ENCODE measurements at regions not wholly inside any gene's neighbourhood (a gene's known extent, or its start where the extent isn't known, plus 50 kb on each side); places are given as distances from the start of the nearest gene placed in this dataset.

DNA sequence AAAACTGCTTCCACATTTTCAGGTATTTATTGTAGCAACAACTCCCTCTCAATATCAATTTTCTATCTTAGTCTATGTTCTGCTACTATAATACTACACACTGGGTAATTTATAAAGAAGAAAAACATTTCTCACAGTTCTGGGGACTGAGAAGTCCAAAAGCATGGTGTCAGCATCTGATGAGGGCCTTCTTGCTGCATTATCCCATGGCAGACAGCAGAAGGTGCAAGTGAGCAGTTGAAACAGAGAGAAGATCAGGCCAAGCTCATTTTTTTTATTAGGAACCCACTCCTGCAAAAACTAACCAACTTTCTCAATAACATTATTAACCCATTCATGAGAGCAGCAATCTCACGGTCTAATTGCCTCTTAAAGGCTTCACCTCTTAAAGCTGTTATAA, 376.0 kb downstream of the RAB28 start:
- Histone ChIP-seq H3K9me3 (ENCODE audit: control extremely low read depth in 1 of 3, control insufficient read depth in 2 of 3, insufficient read depth in 1 of 3, low read length in 2 of 3) (peaks cover 0 to 8% (median 0%) of the 10 kb centered on the region in 3 donors), H3K79me2 (ENCODE audit: control insufficient read depth, insufficient read depth, low read length) (no peaks in the 10 kb centered on the region), H3K36me3 (replicated peaks in 1 of 2; ENCODE audit: control extremely low read depth in 1 of 2, control insufficient read depth in 1 of 2, extremely low read depth in 1 of 2, insufficient read depth in 2 of 2, low read length in 1 of 2) (no peaks in the 10 kb centered on the region), H2AFZ (ENCODE audit: insufficient read depth, low read depth, low read length, poor library complexity, severe bottlenecking) (no peak overlapping the region), H3K4me2 (replicated peaks; ENCODE audit: low read depth, low read length, poor library complexity, severe bottlenecking) (no peak overlapping the region), H3K9ac (ENCODE audit: low read length) (no peak overlapping the region), H3K4me1 (ENCODE audit: control insufficient read depth in 2 of 2, insufficient read depth in 2 of 2, low read length in 2 of 2) (no peaks in the 10 kb centered on the region), H4K20me1 (ENCODE audit: control insufficient read depth, insufficient read depth, low read length, poor library complexity, severe bottlenecking) (no peaks in the 10 kb centered on the region), H3K27me3 (replicated peaks in 1 of 4; ENCODE audit: control extremely low read depth in 1 of 4, control insufficient read depth in 3 of 4, insufficient read depth in 4 of 4, low read length in 3 of 4) (no peaks in the 10 kb centered on the region), H3K4me3 (ENCODE audit: control extremely low read depth in 1 of 5, extremely low read depth in 1 of 5, insufficient read depth in 1 of 5, low read depth in 2 of 5, low read length in 4 of 5) (no peak overlapping the region), H3K27ac (ENCODE audit: low read length in 2 of 2) (no peak overlapping the region)
- intact Hi-C loops (cut with micrococcal nuclease) = no loop called here
- TF ChIP-seq, protein P1, sequence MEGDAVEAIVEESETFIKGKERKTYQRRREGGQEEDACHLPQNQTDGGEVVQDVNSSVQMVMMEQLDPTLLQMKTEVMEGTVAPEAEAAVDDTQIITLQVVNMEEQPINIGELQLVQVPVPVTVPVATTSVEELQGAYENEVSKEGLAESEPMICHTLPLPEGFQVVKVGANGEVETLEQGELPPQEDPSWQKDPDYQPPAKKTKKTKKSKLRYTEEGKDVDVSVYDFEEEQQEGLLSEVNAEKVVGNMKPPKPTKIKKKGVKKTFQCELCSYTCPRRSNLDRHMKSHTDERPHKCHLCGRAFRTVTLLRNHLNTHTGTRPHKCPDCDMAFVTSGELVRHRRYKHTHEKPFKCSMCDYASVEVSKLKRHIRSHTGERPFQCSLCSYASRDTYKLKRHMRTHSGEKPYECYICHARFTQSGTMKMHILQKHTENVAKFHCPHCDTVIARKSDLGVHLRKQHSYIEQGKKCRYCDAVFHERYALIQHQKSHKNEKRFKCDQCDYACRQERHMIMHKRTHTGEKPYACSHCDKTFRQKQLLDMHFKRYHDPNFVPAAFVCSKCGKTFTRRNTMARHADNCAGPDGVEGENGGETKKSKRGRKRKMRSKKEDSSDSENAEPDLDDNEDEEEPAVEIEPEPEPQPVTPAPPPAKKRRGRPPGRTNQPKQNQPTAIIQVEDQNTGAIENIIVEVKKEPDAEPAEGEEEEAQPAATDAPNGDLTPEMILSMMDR (IDR thresholded peaks at IDR 0.05) = no peak
- no peak for TF ChIP-seq EZH2 (IDR thresholded peaks at IDR 0.05; ENCODE audit: borderline replicate concordance, insufficient read depth, low read depth, low read length, poor library complexity, severe bottlenecking)
- Mint-ChIP-seq H3K4me3 (no peak overlapping the region), H3K27me3 (no peaks in the 10 kb centered on the region), H3K9me3 (ENCODE audit: insufficient read depth) (peaks cover 16% of the 10 kb centered on the region), H3K27ac (no peak overlapping the region), H3K4me1 (no peaks in the 10 kb centered on the region)
- WGBS (ENCODE audit: insufficient coverage) = no CpG with 5 or more reads among the region's 1 CpG
- CTCF ChIA-PET = interaction anchor here (1.1 kb wide), 1 partner anchor 10 kb away, joined by 3 read pairs; no protein-coding TSS in a partner anchor
- DNase-seq = no peak
- no peak for ATAC-seq (ENCODE audit: low read depth)
- POLR2A ChIA-PET = no interaction called here

DNA sequence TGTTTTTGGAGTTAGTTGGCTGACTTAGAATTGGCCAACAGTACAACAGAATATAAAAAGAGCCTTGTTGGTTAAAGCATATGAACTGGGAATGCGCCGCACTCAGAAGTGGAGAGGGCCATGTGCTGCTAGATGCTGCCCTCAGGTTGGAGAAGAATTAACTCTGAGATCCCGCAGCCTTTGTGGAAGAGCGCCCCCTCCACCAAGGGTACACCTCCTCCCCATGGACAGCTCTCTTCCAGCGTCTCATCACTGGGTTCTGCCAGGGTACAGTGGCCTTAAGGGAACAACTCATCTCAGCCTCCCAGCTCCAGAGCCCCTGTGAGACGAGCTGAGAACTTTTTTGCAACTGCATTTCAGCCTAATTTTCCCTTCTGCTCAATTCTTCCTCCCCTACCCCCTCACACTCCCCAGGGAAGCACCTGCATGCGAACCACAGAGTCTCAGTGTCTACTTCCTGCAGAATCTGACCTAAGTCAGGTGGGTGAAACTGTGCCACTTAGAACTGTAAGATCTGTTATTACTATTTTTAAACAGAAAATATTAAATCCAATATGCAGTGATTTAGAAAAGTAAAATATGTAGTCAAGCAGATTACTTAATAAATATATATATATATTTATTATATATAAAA, 380.6 kb downstream of the RAB28 start:
- ATAC-seq (ENCODE audit: low read depth) = no peak
- no peak overlapping the region for H3K4me3 ChIP-seq (ENCODE audit: control extremely low read depth in 1 of 5, extremely low read depth in 1 of 5, insufficient read depth in 1 of 5, low read depth in 2 of 5, low read length in 4 of 5)
- WGBS (ENCODE audit: insufficient coverage) = 67% methylated on average over 4 of the region's 7 CpGs
- TF ChIP-seq EZH2 (IDR thresholded peaks at IDR 0.05; ENCODE audit: borderline replicate concordance, insufficient read depth, low read depth, low read length, poor library complexity, severe bottlenecking) = no peak
- TF ChIP-seq, protein P1 (IDR thresholded peaks at IDR 0.05) = no peak
- Mint-ChIP-seq H3K27ac (no peak overlapping the region), H3K9me3 (ENCODE audit: insufficient read depth) (peaks cover 10% of the 10 kb centered on the region), H3K4me1 (no peaks in the 10 kb centered on the region), H3K27me3 (no peaks in the 10 kb centered on the region), H3K4me3 (no peak overlapping the region)
- H3K4me2 ChIP-seq (replicated peaks; ENCODE audit: low read depth, low read length, poor library complexity, severe bottlenecking) = no peak overlapping the region
- no peak overlapping the region for H3K9ac ChIP-seq (ENCODE audit: low read length)
- CTCF ChIA-PET = no interaction called here
- no peaks in the 10 kb centered on the region for H3K27me3 ChIP-seq (replicated peaks in 1 of 4; ENCODE audit: control extremely low read depth in 1 of 4, control insufficient read depth in 3 of 4, insufficient read depth in 4 of 4, low read length in 3 of 4)
- no peak overlapping the region for H3K27ac ChIP-seq (ENCODE audit: low read length in 2 of 2)
- POLR2A ChIA-PET = no interaction called here
- H3K4me1 ChIP-seq (ENCODE audit: control insufficient read depth in 2 of 2, insufficient read depth in 2 of 2, low read length in 2 of 2) = no peaks in the 10 kb centered on the region
- DNase-seq = no peak
- no peak overlapping the region for H2AFZ ChIP-seq (ENCODE audit: insufficient read depth, low read depth, low read length, poor library complexity, severe bottlenecking)
- no peaks in the 10 kb centered on the region for H4K20me1 ChIP-seq (ENCODE audit: control insufficient read depth, insufficient read depth, low read length, poor library complexity, severe bottlenecking)
- H3K36me3 ChIP-seq (replicated peaks in 1 of 2; ENCODE audit: control extremely low read depth in 1 of 2, control insufficient read depth in 1 of 2, extremely low read depth in 1 of 2, insufficient read depth in 2 of 2, low read length in 1 of 2) = no peaks in the 10 kb centered on the region
- peaks cover 0 to 8% (median 0%) of the 10 kb centered on the region in 3 donors for H3K9me3 ChIP-seq (ENCODE audit: control extremely low read depth in 1 of 3, control insufficient read depth in 2 of 3, insufficient read depth in 1 of 3, low read length in 2 of 3)
- intact Hi-C loops (cut with micrococcal nuclease) = no loop called here
- H3K79me2 ChIP-seq (ENCODE audit: control insufficient read depth, insufficient read depth, low read length) = no peaks in the 10 kb centered on the region

All from B cell (primary cell).